ENCODE measurements at regions not wholly inside any gene's neighbourhood (a gene's known extent, or its start where the extent isn't known, plus 50 kb on each side); places are given as distances from the start of the nearest gene placed in this dataset.
"Not testable (repeated sequence)": the region's sequence is repeated elsewhere in the genome, so short reads cannot be mapped to it uniquely, and the experiment has no call there.

DNA sequence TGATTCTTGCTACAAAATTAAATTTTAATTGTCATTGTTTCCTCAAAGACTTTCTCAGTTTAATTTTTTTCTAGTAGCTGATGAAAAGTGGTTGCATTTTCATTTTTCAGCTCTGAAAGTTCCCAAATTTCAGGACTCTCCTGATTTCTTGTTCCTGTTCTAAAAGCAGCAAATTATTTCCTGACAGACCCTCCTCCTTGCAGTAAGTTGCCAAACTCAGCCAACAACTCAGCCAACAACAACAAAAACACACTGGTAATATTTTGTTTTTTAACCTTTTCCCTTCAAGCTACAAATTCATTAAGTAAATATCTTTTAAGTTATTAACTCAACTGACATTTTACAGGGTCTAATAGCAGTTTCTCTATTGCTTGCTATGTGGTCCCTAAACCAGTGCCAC is 487.8 kb upstream of the NUDT12 start:
- H3K4me1 ChIP-seq: peaks cover 0 to 6% (median 0%) of the 10 kb centered on the region in 4 donors
- H3K27ac ChIP-seq: no peak overlapping the region
- H3K9me3 ChIP-seq: no peaks in the 10 kb centered on the region
- TF ChIP-seq POLR2AphosphoS5 (IDR thresholded peaks at IDR 0.05): no peak
- no peak for TF ChIP-seq EP300 (IDR thresholded peaks at IDR 0.05)
- no peak for TF ChIP-seq POLR2A (IDR thresholded peaks at IDR 0.05)
- TF ChIP-seq, protein P1, sequence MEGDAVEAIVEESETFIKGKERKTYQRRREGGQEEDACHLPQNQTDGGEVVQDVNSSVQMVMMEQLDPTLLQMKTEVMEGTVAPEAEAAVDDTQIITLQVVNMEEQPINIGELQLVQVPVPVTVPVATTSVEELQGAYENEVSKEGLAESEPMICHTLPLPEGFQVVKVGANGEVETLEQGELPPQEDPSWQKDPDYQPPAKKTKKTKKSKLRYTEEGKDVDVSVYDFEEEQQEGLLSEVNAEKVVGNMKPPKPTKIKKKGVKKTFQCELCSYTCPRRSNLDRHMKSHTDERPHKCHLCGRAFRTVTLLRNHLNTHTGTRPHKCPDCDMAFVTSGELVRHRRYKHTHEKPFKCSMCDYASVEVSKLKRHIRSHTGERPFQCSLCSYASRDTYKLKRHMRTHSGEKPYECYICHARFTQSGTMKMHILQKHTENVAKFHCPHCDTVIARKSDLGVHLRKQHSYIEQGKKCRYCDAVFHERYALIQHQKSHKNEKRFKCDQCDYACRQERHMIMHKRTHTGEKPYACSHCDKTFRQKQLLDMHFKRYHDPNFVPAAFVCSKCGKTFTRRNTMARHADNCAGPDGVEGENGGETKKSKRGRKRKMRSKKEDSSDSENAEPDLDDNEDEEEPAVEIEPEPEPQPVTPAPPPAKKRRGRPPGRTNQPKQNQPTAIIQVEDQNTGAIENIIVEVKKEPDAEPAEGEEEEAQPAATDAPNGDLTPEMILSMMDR (IDR thresholded peaks at IDR 0.05): no peak
- intact Hi-C loops (cut with DNase I): no loop called here
- no peak for DNase-seq
- H3K4me3 ChIP-seq: no peak overlapping the region
- H3K27me3 ChIP-seq: no peaks in the 10 kb centered on the region
- no peaks in the 10 kb centered on the region for H3K36me3 ChIP-seq

DNA sequence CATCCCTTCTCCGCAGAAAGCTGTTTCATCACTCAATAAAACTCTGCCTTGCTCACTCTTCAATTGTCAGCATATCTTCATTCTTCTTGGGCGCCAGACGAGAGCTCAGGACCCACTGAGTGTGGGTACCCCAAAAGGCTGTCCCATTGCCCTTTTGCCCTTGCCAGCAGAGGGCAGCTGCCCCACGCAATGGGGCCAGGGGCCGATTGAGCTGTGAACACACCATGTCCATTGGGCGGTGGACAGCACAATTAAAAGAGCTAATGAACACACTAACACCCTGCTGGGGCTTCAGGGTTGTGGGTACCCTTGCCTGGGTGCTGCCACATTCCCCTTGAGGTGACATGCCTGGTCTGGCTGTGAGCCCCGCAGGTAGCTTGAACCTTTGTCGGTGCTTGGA is 487.2 kb upstream of the NUDT12 start:
- H3K27me3 ChIP-seq: no peaks in the 10 kb centered on the region
- no peak overlapping the region for H3K27ac ChIP-seq
- intact Hi-C loops (cut with DNase I): no loop called here
- no peak for DNase-seq
- H3K9me3 ChIP-seq: no peaks in the 10 kb centered on the region
- TF ChIP-seq POLR2AphosphoS5 (IDR thresholded peaks at IDR 0.05): no peak
- no peak for TF ChIP-seq EP300 (IDR thresholded peaks at IDR 0.05)
- TF ChIP-seq, protein P1 (IDR thresholded peaks at IDR 0.05): no peak
- TF ChIP-seq POLR2A (IDR thresholded peaks at IDR 0.05): no peak
- H3K4me1 ChIP-seq: peaks cover 0 to 6% (median 0%) of the 10 kb centered on the region in 4 donors
- WGBS, 2 donors: 96 to 97% methylated on average over 8 of the region's 8 CpGs
- no peaks in the 10 kb centered on the region for H3K36me3 ChIP-seq
- H3K4me3 ChIP-seq: no peak overlapping the region

DNA sequence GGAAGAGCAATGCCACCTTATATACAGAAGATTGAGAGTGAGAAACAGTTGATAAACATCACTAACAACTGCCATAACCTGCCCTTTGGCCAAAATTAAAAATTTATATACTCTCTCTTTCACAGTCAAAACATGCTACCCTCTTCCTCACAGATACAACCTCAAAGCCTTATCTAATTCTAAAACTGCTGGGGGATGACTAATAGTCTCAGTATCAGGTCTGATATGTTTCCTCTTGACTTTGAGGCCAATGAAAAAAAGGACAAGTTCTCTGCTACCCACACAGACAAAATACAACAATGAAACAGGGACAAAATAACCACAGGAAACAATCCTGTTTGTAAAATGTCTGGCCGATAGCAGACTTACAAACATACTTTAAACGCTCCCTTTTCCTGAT is 485.6 kb upstream of the NUDT12 start:
- Histone ChIP-seq H3K27ac (no peak overlapping the region), H3K4me1 (peaks cover 0 to 4% (median 0%) of the 10 kb centered on the region in 4 donors), H3K27me3 (no peaks in the 10 kb centered on the region), H3K36me3 (no peaks in the 10 kb centered on the region), H3K9me3 (no peaks in the 10 kb centered on the region), H3K4me3 (no peak overlapping the region)
- TF ChIP-seq POLR2A (IDR thresholded peaks at IDR 0.05) (no peak), EP300 (IDR thresholded peaks at IDR 0.05) (no peak), POLR2AphosphoS5 (IDR thresholded peaks at IDR 0.05) (no peak)
- TF ChIP-seq, protein P1 (IDR thresholded peaks at IDR 0.05): no peak
- intact Hi-C loops (cut with DNase I): no loop called here
- 84 to 85% methylated on average over 2 of the region's 2 CpGs for WGBS, 2 donors
- no peak for DNase-seq

DNA sequence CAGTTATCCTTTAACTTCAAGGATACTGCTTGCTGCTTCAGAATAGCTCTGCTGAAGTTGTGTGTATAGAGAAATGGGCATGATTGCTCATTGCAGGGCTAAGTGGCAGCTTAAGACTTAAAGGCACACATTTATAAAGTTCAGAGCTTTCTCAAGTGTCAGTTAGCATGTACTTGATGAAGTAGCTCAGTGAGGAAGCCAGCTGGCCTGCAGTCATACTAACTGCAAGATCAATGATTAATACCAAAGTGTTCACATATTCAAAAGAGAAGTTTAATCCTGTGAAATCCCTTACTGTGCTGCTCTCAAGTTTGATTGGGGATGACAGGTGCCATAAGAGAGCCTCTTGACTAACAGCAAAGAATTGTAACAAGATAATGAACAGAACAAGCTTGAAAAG is 483.4 kb upstream of the NUDT12 start:
- no peaks in the 10 kb centered on the region for H3K4me1 ChIP-seq
- H3K9me3 ChIP-seq: no peaks in the 10 kb centered on the region
- TF ChIP-seq POLR2AphosphoS5 (IDR thresholded peaks at IDR 0.05): no peak
- DNase-seq: no peak
- H3K4me3 ChIP-seq: no peak overlapping the region
- H3K27ac ChIP-seq: no peak overlapping the region
- intact Hi-C loops (cut with DNase I): no loop called here
- no peaks in the 10 kb centered on the region for H3K36me3 ChIP-seq
- H3K27me3 ChIP-seq: no peaks in the 10 kb centered on the region

DNA sequence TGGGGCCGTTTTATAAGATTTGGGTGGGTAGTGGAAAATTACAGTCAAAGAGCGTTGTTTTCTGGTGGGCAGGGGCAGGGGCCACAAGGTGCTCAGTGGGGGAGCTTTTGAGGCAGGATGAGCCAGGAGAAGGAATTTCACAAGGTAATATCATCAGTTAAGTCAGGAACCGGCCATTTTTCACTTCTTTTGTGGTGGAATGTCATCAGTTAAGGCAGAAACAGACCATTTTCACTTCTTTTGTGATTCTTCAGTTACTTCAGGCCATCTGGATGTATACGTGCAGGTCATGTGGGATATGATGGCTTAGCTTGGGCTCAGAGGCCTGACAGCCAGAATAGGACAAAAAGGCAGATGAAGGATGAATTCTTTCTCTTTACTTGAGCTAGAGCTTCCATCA is 477.3 kb upstream of the NUDT12 start:
- H3K27me3 ChIP-seq; H3K27ac ChIP-seq; H3K4me1 ChIP-seq; H3K9me3 ChIP-seq; DNase-seq; H3K36me3 ChIP-seq; intact Hi-C loops (cut with DNase I); H3K4me3 ChIP-seq: not testable (repeated sequence)
- WGBS, 2 donors: 79% methylated on average over 4 of the region's 4 CpGs

DNA sequence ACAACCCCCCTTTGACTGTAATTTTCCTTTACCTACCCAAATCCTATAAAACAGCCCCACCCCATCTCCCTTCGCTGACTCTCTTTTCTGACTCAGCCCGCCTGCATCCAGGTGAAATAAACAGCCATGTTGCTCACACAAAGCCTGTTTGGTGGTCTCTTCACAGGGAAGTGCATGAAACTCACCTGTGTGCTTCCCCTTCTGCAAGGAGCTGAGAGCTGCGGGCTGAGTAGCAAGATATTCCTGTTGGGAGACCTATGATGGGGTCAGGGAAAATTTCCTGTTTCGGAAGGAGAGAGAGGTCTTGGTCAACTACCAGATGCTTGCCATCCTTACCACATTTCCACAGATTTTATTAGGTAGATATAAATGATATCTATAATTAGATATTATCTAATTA is 474.5 kb upstream of the NUDT12 start:
- 89 to 91% methylated on average over 4 of the region's 4 CpGs for WGBS, 2 donors

DNA sequence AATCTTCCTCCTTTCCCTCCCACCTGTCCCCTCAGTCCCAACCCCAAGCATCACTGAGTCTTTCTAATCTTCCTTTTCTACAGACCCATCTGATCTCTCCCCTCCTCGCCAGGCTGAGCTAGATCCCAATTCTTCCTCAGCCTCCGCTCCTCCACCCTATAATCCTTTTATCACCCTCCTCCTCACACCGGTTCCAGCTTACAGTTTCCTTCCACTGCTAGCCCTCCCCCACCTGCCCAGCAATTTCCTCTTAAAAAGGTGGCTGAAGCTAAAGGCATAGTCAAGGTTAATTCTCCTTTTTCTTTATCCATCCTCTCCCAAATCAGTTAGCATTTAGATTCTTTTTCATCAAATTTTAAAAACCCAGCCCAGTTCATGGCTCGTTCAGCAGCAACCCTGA is 470.6 kb upstream of the NUDT12 start:
- H3K36me3 ChIP-seq; H3K27ac ChIP-seq; H3K4me3 ChIP-seq; H3K4me1 ChIP-seq; H3K9me3 ChIP-seq; intact Hi-C loops (cut with DNase I); H3K27me3 ChIP-seq; DNase-seq: not testable (repeated sequence)
- WGBS, 2 donors: 65 to 86% methylated on average over 4 of the region's 4 CpGs

More for the DNA sequence above, 474.5 kb upstream of the NUDT12 start:
- H3K27me3 ChIP-seq; intact Hi-C loops (cut with DNase I); H3K9me3 ChIP-seq; DNase-seq; H3K4me3 ChIP-seq; H3K4me1 ChIP-seq; H3K27ac ChIP-seq; H3K36me3 ChIP-seq: not testable (repeated sequence)

Measured in sigmoid colon (tissue), 6 donors.